ENCODE measurements at regions not wholly inside any gene's neighbourhood (a gene's known extent, or its start where the extent isn't known, plus 50 kb on each side); places are given as distances from the start of the nearest gene placed in this dataset.

- peak; percentile 0; the same call in 1 of the 2 replicates for TF ChIP-seq ZBTB40 (IDR thresholded peaks at IDR 0.05; ENCODE audit: borderline replicate concordance)
- peak; percentile 77; the same call in 1 of the 2 replicates for TF ChIP-seq ZNF384 (IDR thresholded peaks at IDR 0.05; ENCODE audit: borderline replicate concordance, low read depth, low read length)
- TF ChIP-seq CHD2 (IDR thresholded peaks at IDR 0.05; ENCODE audit: borderline replicate concordance, low read depth, low read length): no peak; the same call in 1 of the 2 replicates
- TF ChIP-seq RCOR1 (conservative IDR thresholded peaks at IDR 0.05; ENCODE audit: low read depth, low read length): no peak; the same call in 1 of the 2 replicates
- no peak for TF ChIP-seq SMAD1 (IDR thresholded peaks at IDR 0.05; ENCODE audit: low read depth, partially characterized antibody)
- TF ChIP-seq MTA2 (IDR thresholded peaks at IDR 0.05; ENCODE audit: low read depth): peak; percentile 37; the same call in 1 of the 2 replicates
- peak; percentile 81 for TF ChIP-seq SPI1 (IDR thresholded peaks at IDR 0.05; ENCODE audit: borderline replicate concordance, insufficient read depth, low read depth, low read length)
- TF ChIP-seq RELA (IDR thresholded peaks at IDR 0.05; ENCODE audit: borderline replicate concordance, partially characterized antibody): no peak
- TF ChIP-seq PAX8 (IDR thresholded peaks at IDR 0.05): no peak
- TF ChIP-seq ZNF217 (IDR thresholded peaks at IDR 0.05): no peak
- no peak for TF ChIP-seq ZBTB4 (CRISPR knock-in tag; IDR thresholded peaks at IDR 0.05)
- 0 out of 2 replicates have a peak, but pooled peaks have one; percentile 7 for TF ChIP-seq PKNOX1 (IDR thresholded peaks at IDR 0.05)
- TF ChIP-seq E2F4 (IDR thresholded peaks at IDR 0.05; ENCODE audit: low read depth, low read length): no peak
- TF ChIP-seq POLR2AphosphoS5 (IDR thresholded peaks at IDR 0.05; ENCODE audit: low read length): 0 out of 2 replicates have a peak, but pooled peaks have one; percentile 40
- TF ChIP-seq YBX1 (IDR thresholded peaks at IDR 0.05): no peak
- peak; percentile 74; the same call in 1 of the 2 replicates for TF ChIP-seq RUNX3 (IDR thresholded peaks at IDR 0.05; ENCODE audit: low read length)
- TF ChIP-seq NR2F1 (conservative IDR thresholded peaks at IDR 0.05): no peak
- TF ChIP-seq MYB (IDR thresholded peaks at IDR 0.05; ENCODE audit: borderline replicate concordance, low read depth, low read length): no peak
- TF ChIP-seq DPF2 (IDR thresholded peaks at IDR 0.05): peak; percentile 32; the same call in 1 of the 2 replicates
- no peak for TF ChIP-seq ASH2L (IDR thresholded peaks at IDR 0.05; ENCODE audit: borderline replicate concordance, low read depth)
- peak in 1 of 2 experiments; percentile 50; a peak in 1 of 4 replicates for TF ChIP-seq EP300 (IDR thresholded peaks at IDR 0.05; ENCODE audit: borderline replicate concordance in 1 of 2, control insufficient read depth in 1 of 2, low read depth in 2 of 2, low read length in 2 of 2)
Observed at GRCh38 chr6:25042984-25043725, 107.4 kb upstream of the RIPOR2 start (continued).

Data from GM12878 (cell line).